Parathyroid adenoma (tissue), 2 donors: ENCODE measurements at regions not wholly inside any gene's neighbourhood (a gene's known extent, or its start where the extent isn't known, plus 50 kb on each side); places are given as distances from the start of the nearest gene placed in this dataset.

Experiments used
- H2AFZ ChIP-seq: fragments of 300-600 bp; sonication (generic); one replicate; pipeline ENCODE4 v1.7.0; 2017; ENCODE audit warnings: antibody characterized with exemption, mild to moderate bottlenecking
- H3K27ac ChIP-seq: fragments of 300-600 bp; sonication (generic); one replicate; pipeline ENCODE4 v1.7.0; 2017
- H3K27me3 ChIP-seq: fragments of 300-600 bp; sonication (generic); one replicate; pipeline ENCODE4 v1.7.0; 2017; ENCODE audit warnings: low read length; ENCODE audit not compliant: control insufficient read depth, insufficient read depth
- H3K36me3 ChIP-seq: fragments of 300-600 bp; sonication (generic); one replicate; pipeline ENCODE4 v1.7.0; 2017; ENCODE audit warnings: low read length; ENCODE audit not compliant: control insufficient read depth, insufficient read depth
- H3K4me1 ChIP-seq: fragments of 300-600 bp; sonication (generic); one replicate; pipeline ENCODE4 v1.7.0; 2017; ENCODE audit warnings: control low read depth
- H3K4me2 ChIP-seq: fragments of 300-600 bp; sonication (generic); one replicate; pipeline ENCODE4 v1.7.0; 2017; ENCODE audit warnings: low read length
- H3K4me3 ChIP-seq: fragments of 300-600 bp; sonication (generic); one replicate; pipeline ENCODE4 v1.7.0; 2017; ENCODE audit warnings: low read depth, low read length
- H3K79me2 ChIP-seq: fragments of 300-600 bp; sonication (generic); one replicate; pipeline ENCODE4 v1.7.0; 2017; ENCODE audit warnings: control low read depth
- H3K9ac ChIP-seq: fragments of 300-600 bp; sonication (generic); one replicate; pipeline ENCODE4 v1.7.0; 2017; ENCODE audit warnings: mild to moderate bottlenecking
- H3K9me3 ChIP-seq: fragments of 300-600 bp; sonication (generic); one replicate; pipeline ENCODE4 v1.7.0; 2017; ENCODE audit warnings: low read length; ENCODE audit not compliant: control insufficient read depth
- TF ChIP-seq, protein P1 (sequence below): fragments of 300-600 bp; sonication (generic); IDR thresholded peaks from one replicate; pipeline ENCODE4 v1.7.0; 2017; ENCODE audit warnings: antibody characterized with exemption, mild to moderate bottlenecking
- donor health status: primary hyperparathyroidism.

GRCh38 chr6:141000917-141001316 is 1131.8 kb upstream of the GJE1 start:
- no peak overlapping the region for H3K4me2 ChIP-seq
- H3K9ac ChIP-seq = no peak overlapping the region
- H3K4me1 ChIP-seq = no peaks in the 10 kb centered on the region
- no peak overlapping the region for H3K4me3 ChIP-seq
- H3K9me3 ChIP-seq = no peaks in the 10 kb centered on the region
- H3K27ac ChIP-seq = no peak overlapping the region
- no peaks in the 10 kb centered on the region for H3K36me3 ChIP-seq
- H3K27me3 ChIP-seq = no peaks in the 10 kb centered on the region
- TF ChIP-seq, protein P1, sequence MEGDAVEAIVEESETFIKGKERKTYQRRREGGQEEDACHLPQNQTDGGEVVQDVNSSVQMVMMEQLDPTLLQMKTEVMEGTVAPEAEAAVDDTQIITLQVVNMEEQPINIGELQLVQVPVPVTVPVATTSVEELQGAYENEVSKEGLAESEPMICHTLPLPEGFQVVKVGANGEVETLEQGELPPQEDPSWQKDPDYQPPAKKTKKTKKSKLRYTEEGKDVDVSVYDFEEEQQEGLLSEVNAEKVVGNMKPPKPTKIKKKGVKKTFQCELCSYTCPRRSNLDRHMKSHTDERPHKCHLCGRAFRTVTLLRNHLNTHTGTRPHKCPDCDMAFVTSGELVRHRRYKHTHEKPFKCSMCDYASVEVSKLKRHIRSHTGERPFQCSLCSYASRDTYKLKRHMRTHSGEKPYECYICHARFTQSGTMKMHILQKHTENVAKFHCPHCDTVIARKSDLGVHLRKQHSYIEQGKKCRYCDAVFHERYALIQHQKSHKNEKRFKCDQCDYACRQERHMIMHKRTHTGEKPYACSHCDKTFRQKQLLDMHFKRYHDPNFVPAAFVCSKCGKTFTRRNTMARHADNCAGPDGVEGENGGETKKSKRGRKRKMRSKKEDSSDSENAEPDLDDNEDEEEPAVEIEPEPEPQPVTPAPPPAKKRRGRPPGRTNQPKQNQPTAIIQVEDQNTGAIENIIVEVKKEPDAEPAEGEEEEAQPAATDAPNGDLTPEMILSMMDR = no peak
- H3K79me2 ChIP-seq = no peaks in the 10 kb centered on the region
- no peak overlapping the region for H2AFZ ChIP-seq

DNA sequence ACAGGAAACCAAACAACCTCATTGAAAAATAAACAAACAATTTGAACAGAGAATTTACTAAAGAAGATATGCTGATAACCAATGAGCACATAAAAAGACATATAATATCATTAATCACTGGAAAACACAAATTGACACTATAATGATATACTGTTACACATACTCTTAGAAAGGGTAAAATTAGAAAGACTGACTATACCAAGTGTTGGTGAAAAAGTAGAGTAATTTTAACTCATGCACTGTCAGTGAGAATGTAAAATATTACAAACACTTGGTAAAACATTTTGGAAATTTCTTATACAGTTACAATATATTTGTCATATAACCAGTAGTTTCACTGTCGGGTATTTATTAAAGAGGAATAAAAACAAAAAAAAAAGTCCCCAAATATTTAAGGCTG is 1139.2 kb upstream of the GJE1 start:
- Histone ChIP-seq H3K9ac (no peak overlapping the region), H3K27me3 (no peaks in the 10 kb centered on the region), H3K4me3 (no peak overlapping the region), H3K9me3 (no peaks in the 10 kb centered on the region), H2AFZ (no peak overlapping the region), H3K4me2 (no peak overlapping the region), H3K4me1 (peaks cover 6% of the 10 kb centered on the region), H3K79me2 (no peaks in the 10 kb centered on the region), H3K27ac (no peak overlapping the region), H3K36me3 (no peaks in the 10 kb centered on the region)
- TF ChIP-seq, protein P1 = no peak

DNA sequence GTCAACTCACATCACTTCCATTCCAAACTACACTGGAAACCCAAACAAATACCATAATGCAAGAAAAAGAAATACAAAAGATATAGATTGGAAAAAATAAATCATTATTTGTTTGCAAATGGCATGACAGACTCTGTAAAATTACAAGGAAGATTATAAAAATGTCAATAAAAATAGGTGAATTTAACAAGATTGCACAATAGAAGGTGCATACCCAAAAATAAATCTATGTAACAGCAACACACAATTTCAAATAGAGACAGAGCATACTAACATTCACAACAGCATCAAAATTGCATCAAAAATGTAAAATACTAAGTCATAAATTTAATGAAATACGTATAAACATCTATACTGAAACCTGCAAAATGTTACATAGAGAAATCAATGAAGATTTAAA is 1140.0 kb upstream of the GJE1 start:
- Histone ChIP-seq H3K4me2 (no peak overlapping the region), H3K27me3 (no peaks in the 10 kb centered on the region), H3K27ac (no peak overlapping the region), H3K4me3 (no peak overlapping the region), H3K79me2 (no peaks in the 10 kb centered on the region), H3K4me1 (peaks cover 6% of the 10 kb centered on the region), H3K9me3 (no peaks in the 10 kb centered on the region), H3K9ac (no peak overlapping the region), H3K36me3 (no peaks in the 10 kb centered on the region), H2AFZ (no peak overlapping the region)
- TF ChIP-seq, protein P1 = no peak

DNA sequence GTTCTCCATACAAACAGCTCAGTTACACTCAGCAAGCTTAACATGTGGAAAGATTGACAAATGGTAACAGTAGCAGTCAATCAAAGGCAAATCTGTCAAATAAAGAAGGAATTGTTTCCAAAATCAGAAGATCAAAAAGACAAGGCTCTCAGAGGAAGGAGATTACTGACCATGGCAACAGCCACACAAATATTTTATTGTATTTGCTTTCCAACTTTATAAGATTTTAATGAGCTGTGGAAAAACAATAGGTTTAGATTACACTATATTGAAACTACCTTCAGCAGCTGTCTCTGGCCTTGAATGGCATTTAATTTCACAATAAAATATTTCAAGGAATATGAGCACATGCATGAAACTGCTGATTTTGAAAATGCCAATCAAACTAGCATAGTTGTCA is 1143.9 kb upstream of the GJE1 start:
- H3K9ac ChIP-seq = no peak overlapping the region
- no peaks in the 10 kb centered on the region for H3K36me3 ChIP-seq
- peaks cover 6% of the 10 kb centered on the region for H3K4me1 ChIP-seq
- no peaks in the 10 kb centered on the region for H3K9me3 ChIP-seq
- H3K27ac ChIP-seq = no peak overlapping the region
- no peak overlapping the region for H3K4me3 ChIP-seq
- TF ChIP-seq, protein P1 = no peak
- H2AFZ ChIP-seq = peak overlapping the region; percentile 13
- H3K27me3 ChIP-seq = no peaks in the 10 kb centered on the region
- H3K4me2 ChIP-seq = no peak overlapping the region
- H3K79me2 ChIP-seq = no peaks in the 10 kb centered on the region

GRCh38 chr6:140987364-140988155 is 1145.2 kb upstream of the GJE1 start:
- Histone ChIP-seq H3K4me2 (no peak overlapping the region), H2AFZ (peak overlapping the region; percentile 18), H3K4me3 (no peak overlapping the region), H3K9me3 (no peaks in the 10 kb centered on the region), H3K27ac (no peak overlapping the region), H3K9ac (no peak overlapping the region), H3K36me3 (no peaks in the 10 kb centered on the region), H3K4me1 (peaks cover 6% of the 10 kb centered on the region), H3K79me2 (no peaks in the 10 kb centered on the region), H3K27me3 (no peaks in the 10 kb centered on the region)
- TF ChIP-seq, protein P1 = no peak
